Peyer's patch (tissue), 4 donors: ENCODE measurements at regions not wholly inside any gene's neighbourhood (a gene's known extent, or its start where the extent isn't known, plus 50 kb on each side); places are given as distances from the start of the nearest gene placed in this dataset.

Experiments used
- POLR2A ChIP-seq, 2 donors: fragments of 450-650 bp; IDR thresholded peaks; one replicate each; pipeline ENCODE4 v1.5.1; 2017; ENCODE audit warnings: antibody characterized with exemption in 2 of 2, mild to moderate bottlenecking in 2 of 2, moderate library complexity in 2 of 2
- TF ChIP-seq, protein P1 (sequence below), 6 experiments: fragments of 450-650 bp in 4 of 6; fragments of 200-600 bp in 2 of 6; sonication (generic) in 1 of 6; IDR thresholded peaks; one replicate each; pipeline ENCODE4 v1.5.1; 2017 to 2019; ENCODE audit warnings: antibody characterized with exemption in 6 of 6, mild to moderate bottlenecking in 3 of 6, moderate library complexity in 1 of 6

DNA sequence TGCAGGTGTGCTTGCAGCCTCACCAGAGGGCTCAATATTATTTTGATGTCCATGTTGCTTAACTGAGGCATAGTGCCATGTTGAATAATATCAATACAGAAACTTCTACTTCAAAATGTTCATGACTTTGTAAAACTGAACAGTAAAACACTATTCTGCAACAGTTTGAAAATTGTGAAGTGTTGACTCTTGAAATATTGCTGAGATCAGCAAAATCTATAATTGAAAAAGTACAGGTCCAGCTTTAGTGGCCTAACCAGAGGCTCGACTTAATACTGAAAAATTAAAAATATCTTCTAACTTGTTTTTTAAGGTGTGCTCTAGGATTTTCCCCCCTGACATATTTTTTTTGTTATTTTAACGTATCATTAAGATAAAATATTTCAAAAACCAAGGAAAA, 1460.7 kb downstream of the EFNB2 start:
- TF ChIP-seq, protein P1, sequence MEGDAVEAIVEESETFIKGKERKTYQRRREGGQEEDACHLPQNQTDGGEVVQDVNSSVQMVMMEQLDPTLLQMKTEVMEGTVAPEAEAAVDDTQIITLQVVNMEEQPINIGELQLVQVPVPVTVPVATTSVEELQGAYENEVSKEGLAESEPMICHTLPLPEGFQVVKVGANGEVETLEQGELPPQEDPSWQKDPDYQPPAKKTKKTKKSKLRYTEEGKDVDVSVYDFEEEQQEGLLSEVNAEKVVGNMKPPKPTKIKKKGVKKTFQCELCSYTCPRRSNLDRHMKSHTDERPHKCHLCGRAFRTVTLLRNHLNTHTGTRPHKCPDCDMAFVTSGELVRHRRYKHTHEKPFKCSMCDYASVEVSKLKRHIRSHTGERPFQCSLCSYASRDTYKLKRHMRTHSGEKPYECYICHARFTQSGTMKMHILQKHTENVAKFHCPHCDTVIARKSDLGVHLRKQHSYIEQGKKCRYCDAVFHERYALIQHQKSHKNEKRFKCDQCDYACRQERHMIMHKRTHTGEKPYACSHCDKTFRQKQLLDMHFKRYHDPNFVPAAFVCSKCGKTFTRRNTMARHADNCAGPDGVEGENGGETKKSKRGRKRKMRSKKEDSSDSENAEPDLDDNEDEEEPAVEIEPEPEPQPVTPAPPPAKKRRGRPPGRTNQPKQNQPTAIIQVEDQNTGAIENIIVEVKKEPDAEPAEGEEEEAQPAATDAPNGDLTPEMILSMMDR (IDR thresholded peaks at IDR 0.05) = no peak
- TF ChIP-seq POLR2A (IDR thresholded peaks at IDR 0.05) = no peak
